RWPE2 (cell line): ENCODE measurements at regions not wholly inside any gene's neighbourhood (a gene's known extent, or its start where the extent isn't known, plus 50 kb on each side); places are given as distances from the start of the nearest gene placed in this dataset.

Source experiments
- ATAC-seq: fragments of 200-7000 bp; cut with Tn5 transposase; 3 replicates; pipeline ENCODE4 v1.9.1; 2021; ENCODE audit warnings: low read depth
- DNase-seq: peaks from one replicate; pipeline ENCODE4 v3.0.0-alpha.2; 2020; ENCODE audit warnings: low spot score
- H3K27ac ChIP-seq: fragments of 450-650 bp; 2 replicates; pipeline ENCODE4 v1.5.1; 2017; ENCODE audit warnings: mild to moderate bottlenecking; ENCODE audit not compliant: poor library complexity, severe bottlenecking
- H3K27me3 ChIP-seq: fragments of 250-450 bp; sonication (Bioruptor Pico); 2 replicates; pipeline ENCODE4 v1.5.1; 2021; ENCODE audit warnings: mild to moderate bottlenecking, moderate library complexity; ENCODE audit not compliant: insufficient read depth, poor library complexity, severe bottlenecking
- H3K36me3 ChIP-seq: fragments of 250-450 bp; sonication (Bioruptor Pico); 2 replicates; pipeline ENCODE4 v1.5.1; 2020; ENCODE audit warnings: low read depth, mild to moderate bottlenecking, moderate library complexity
- H3K4me1 ChIP-seq: fragments of 250-450 bp; sonication (Bioruptor Pico); 2 replicates; pipeline ENCODE4 v1.5.1; 2021; ENCODE audit warnings: mild to moderate bottlenecking, moderate library complexity; ENCODE audit not compliant: insufficient read depth, poor library complexity, severe bottlenecking
- H3K4me3 ChIP-seq: fragments of 250-450 bp; sonication (Bioruptor Pico); 2 replicates; pipeline ENCODE4 v1.5.1; 2021; ENCODE audit warnings: mild to moderate bottlenecking, moderate library complexity; ENCODE audit not compliant: severe bottlenecking
- H3K9me3 ChIP-seq: fragments of 250-450 bp; sonication (Bioruptor Pico); 2 replicates; pipeline ENCODE4 v1.5.1; 2021; ENCODE audit warnings: mild to moderate bottlenecking, moderate library complexity; ENCODE audit not compliant: severe bottlenecking
- CTCF ChIP-seq: fragments of 450-650 bp; IDR thresholded peaks from one replicate; pipeline ENCODE4 v1.5.1; 2017; ENCODE audit warnings: mild to moderate bottlenecking, moderate library complexity; ENCODE audit not compliant: poor library complexity, severe bottlenecking

- ATAC-seq (no peak), DNase-seq (no peak)
- Histone ChIP-seq H3K27me3 (no peaks in the 10 kb centered on the region), H3K4me1 (no peaks in the 10 kb centered on the region), H3K4me3 (no peak overlapping the region), H3K27ac (no peak overlapping the region), H3K36me3 (no peaks in the 10 kb centered on the region), H3K9me3 (no peaks in the 10 kb centered on the region)
- TF ChIP-seq CTCF: no peak
Observed at GRCh38 chrX:9282325-9282724, 182.5 kb upstream of the TBL1X start.

GRCh38 chrX:9285342-9285771 is 179.5 kb upstream of the TBL1X start:
- ATAC-seq (no peak), DNase-seq (no peak)
- no peak for TF ChIP-seq CTCF

GRCh38 chrX:9286234-9286633 is 178.6 kb upstream of the TBL1X start:
- no peaks in the 10 kb centered on the region for H3K9me3 ChIP-seq
- DNase-seq: no peak

More at GRCh38 chrX:9285342-9285771, 179.5 kb upstream of the TBL1X start:
- Histone ChIP-seq H3K27me3 (no peaks in the 10 kb centered on the region), H3K9me3 (no peaks in the 10 kb centered on the region), H3K4me3 (no peak overlapping the region), H3K27ac (no peak overlapping the region), H3K36me3 (no peaks in the 10 kb centered on the region), H3K4me1 (no peaks in the 10 kb centered on the region)

GRCh38 chrX:9291629-9292028 is 173.2 kb upstream of the TBL1X start:
- Histone ChIP-seq H3K36me3 (no peaks in the 10 kb centered on the region), H3K27ac (no peak overlapping the region), H3K4me1 (no peaks in the 10 kb centered on the region), H3K27me3 (no peaks in the 10 kb centered on the region), H3K4me3 (no peak overlapping the region), H3K9me3 (no peaks in the 10 kb centered on the region)
- ATAC-seq (no peak), DNase-seq (no peak)
- TF ChIP-seq CTCF: no peak

More at GRCh38 chrX:9286234-9286633, 178.6 kb upstream of the TBL1X start:
- TF ChIP-seq CTCF: no peak
- no peak overlapping the region for H3K27ac ChIP-seq
- no peaks in the 10 kb centered on the region for H3K36me3 ChIP-seq
- H3K4me3 ChIP-seq: no peak overlapping the region
- no peak for ATAC-seq
- H3K4me1 ChIP-seq: no peaks in the 10 kb centered on the region
- H3K27me3 ChIP-seq: no peaks in the 10 kb centered on the region

GRCh38 chrX:9293051-9293496 is 171.8 kb upstream of the TBL1X start:
- no peak for DNase-seq
- TF ChIP-seq CTCF: no peak
- no peaks in the 10 kb centered on the region for H3K9me3 ChIP-seq
- H3K27ac ChIP-seq: no peak overlapping the region
- no peak for ATAC-seq
- H3K4me3 ChIP-seq: no peak overlapping the region
- H3K4me1 ChIP-seq: no peaks in the 10 kb centered on the region
- H3K36me3 ChIP-seq: no peaks in the 10 kb centered on the region
- no peaks in the 10 kb centered on the region for H3K27me3 ChIP-seq
